GM23338 (cell line): ENCODE measurements at regions not wholly inside any gene's neighbourhood (a gene's known extent, or its start where the extent isn't known, plus 50 kb on each side); places are given as distances from the start of the nearest gene placed in this dataset.

Experiments
- ATAC-seq: fragments of 200-7000 bp; cut with Tn5 transposase; 3 replicates; pipeline ENCODE4 v1.9.1; 2020
- DNase-seq: peaks from one replicate; pipeline ENCODE4 v3.0.0-alpha.2; 2015; ENCODE audit warnings: low spot score
- H2AFZ ChIP-seq: fragments of 200-600 bp; sonication (generic); 2 replicates; pipeline ENCODE4 v1.8.0; 2016; ENCODE audit warnings: antibody characterized with exemption, mild to moderate bottlenecking, moderate library complexity
- H3F3A ChIP-seq: fragments of 200-600 bp; sonication (generic); replicated peaks from 2 replicates; pipeline ENCODE4 v1.8.0; 2017; ENCODE audit warnings: antibody characterized with exemption, mixed run types, low read depth
- H3K27ac ChIP-seq: fragments of 200-600 bp; sonication (generic); 2 replicates; pipeline ENCODE4 v1.6.1; 2016; ENCODE audit warnings: low read depth
- H3K27me3 ChIP-seq: fragments of 200-600 bp; sonication (generic); 2 replicates; pipeline ENCODE4 v1.8.0; 2016; ENCODE audit warnings: mild to moderate bottlenecking, mixed run types, moderate library complexity; ENCODE audit not compliant: insufficient read depth
- H3K36me3 ChIP-seq: fragments of 200-600 bp; sonication (generic); 2 replicates; pipeline ENCODE4 v1.8.0; 2016; ENCODE audit warnings: mild to moderate bottlenecking; ENCODE audit not compliant: insufficient read depth
- H3K4me1 ChIP-seq: fragments of 200-600 bp; sonication (generic); 2 replicates; pipeline ENCODE4 v1.8.0; 2016; ENCODE audit warnings: mild to moderate bottlenecking, moderate library complexity; ENCODE audit not compliant: insufficient read depth
- H3K4me2 ChIP-seq: fragments of 200-600 bp; sonication (generic); 2 replicates; pipeline ENCODE4 v1.7.1; 2017; ENCODE audit warnings: mixed run types
- H3K4me3 ChIP-seq: fragments of 200-600 bp; sonication (generic); 2 replicates; pipeline ENCODE4 v1.6.1; 2016; ENCODE audit warnings: mixed run types
- H3K79me2 ChIP-seq: fragments of 200-600 bp; sonication (generic); replicated peaks from 2 replicates; pipeline ENCODE4 v1.8.0; 2017; ENCODE audit warnings: mild to moderate bottlenecking; ENCODE audit not compliant: insufficient read depth
- H3K9me2 ChIP-seq: fragments of 200-600 bp; sonication (generic); 2 replicates; pipeline ENCODE4 v1.8.0; 2017; ENCODE audit not compliant: insufficient read depth
- H4K20me1 ChIP-seq: fragments of 200-600 bp; sonication (generic); replicated peaks from 2 replicates; pipeline ENCODE4 v1.8.0; 2017; ENCODE audit warnings: mild to moderate bottlenecking; ENCODE audit not compliant: insufficient read depth
- H3K27ac Mint-ChIP-seq: 2 replicates; pipeline ENCODE4 v1.8.0; 2020; ENCODE audit warnings: inconsistent platforms, mild to moderate bottlenecking, moderate library complexity, mixed read lengths
- H3K27me3 Mint-ChIP-seq: 3 replicates; pipeline ENCODE4 v1.8.0; 2022; ENCODE audit warnings: low read depth, mild to moderate bottlenecking, moderate library complexity, mixed read lengths, inconsistent platforms; ENCODE audit not compliant: insufficient read depth, poor library complexity
- H3K36me3 Mint-ChIP-seq: 3 replicates; pipeline ENCODE4 v1.8.0; 2021; ENCODE audit warnings: low read depth, mild to moderate bottlenecking, inconsistent platforms, moderate library complexity, mixed read lengths
- H3K4me1 Mint-ChIP-seq: 3 replicates; pipeline ENCODE4 v1.8.0; 2020; ENCODE audit warnings: mild to moderate bottlenecking, inconsistent platforms, mixed read lengths
- H3K4me3 Mint-ChIP-seq: 3 replicates; pipeline ENCODE4 v1.8.0; 2021; ENCODE audit warnings: moderate library complexity, mild to moderate bottlenecking, inconsistent platforms, mixed read lengths
- H3K9me3 Mint-ChIP-seq: 3 replicates; pipeline ENCODE4 v1.8.0; 2020; ENCODE audit warnings: moderate library complexity, mild to moderate bottlenecking, inconsistent platforms, mixed read lengths
- CREB1 ChIP-seq: fragments of 250-450 bp; sonication (Bioruptor Pico); IDR thresholded peaks from 2 replicates; pipeline ENCODE4 v1.5.0; 2020; ENCODE audit warnings: low read depth, mild to moderate bottlenecking, moderate library complexity
- EZH2 ChIP-seq: fragments of 200-600 bp; sonication (generic); IDR thresholded peaks from one replicate; pipeline ENCODE4 v1.8.0; 2017; ENCODE audit warnings: antibody characterized with exemption, mild to moderate bottlenecking, low read depth; ENCODE audit not compliant: unreplicated experiment
- EZH2phosphoT487 ChIP-seq: fragments of 200-600 bp; sonication (generic); IDR thresholded peaks from one replicate; pipeline ENCODE4 v1.8.1; 2018; ENCODE audit warnings: antibody characterized with exemption; ENCODE audit not compliant: unreplicated experiment
- JUNB ChIP-seq: IDR thresholded peaks from one replicate; pipeline ENCODE4 v1.6.1; 2016; ENCODE audit warnings: antibody characterized with exemption; ENCODE audit not compliant: unreplicated experiment
- NANOG ChIP-seq: IDR thresholded peaks from 2 replicates; pipeline ENCODE4 v1.6.1; 2016; ENCODE audit warnings: antibody characterized with exemption, borderline replicate concordance
- POLR2AphosphoS5 ChIP-seq: IDR thresholded peaks from 2 replicates; pipeline ENCODE4 v1.6.1; 2016; ENCODE audit warnings: antibody characterized with exemption, low read depth
- REST ChIP-seq: IDR thresholded peaks from one replicate; pipeline ENCODE4 v1.6.1; 2018; ENCODE audit warnings: antibody characterized with exemption; ENCODE audit not compliant: unreplicated experiment
- STAT1 ChIP-seq: IDR thresholded peaks from one replicate; pipeline ENCODE4 v1.6.1; 2016; ENCODE audit warnings: antibody characterized with exemption; ENCODE audit not compliant: unreplicated experiment
- ZNF331 ChIP-seq: fragments of 250-450 bp; sonication (Bioruptor Pico); IDR thresholded peaks from 2 replicates; pipeline ENCODE4 v1.5.0; 2020; ENCODE audit warnings: low read depth, mild to moderate bottlenecking, moderate library complexity
- TF ChIP-seq, protein P1 (sequence below): IDR thresholded peaks from 2 replicates; pipeline ENCODE4 v1.6.1; 2016; ENCODE audit warnings: antibody characterized with exemption
- TF ChIP-seq, protein P2 (sequence below), 2 experiments: fragments of 200-600 bp in 1 of 2; sonication (generic) in 1 of 2; conservative IDR thresholded peaks; 2 replicates each; pipeline versions ENCODE4 v1.5.1 to v1.6.1; 2016 to 2017; ENCODE audit warnings: antibody characterized with exemption in 2 of 2, low read depth in 2 of 2, mild to moderate bottlenecking in 2 of 2, moderate library complexity in 1 of 2

DNA sequence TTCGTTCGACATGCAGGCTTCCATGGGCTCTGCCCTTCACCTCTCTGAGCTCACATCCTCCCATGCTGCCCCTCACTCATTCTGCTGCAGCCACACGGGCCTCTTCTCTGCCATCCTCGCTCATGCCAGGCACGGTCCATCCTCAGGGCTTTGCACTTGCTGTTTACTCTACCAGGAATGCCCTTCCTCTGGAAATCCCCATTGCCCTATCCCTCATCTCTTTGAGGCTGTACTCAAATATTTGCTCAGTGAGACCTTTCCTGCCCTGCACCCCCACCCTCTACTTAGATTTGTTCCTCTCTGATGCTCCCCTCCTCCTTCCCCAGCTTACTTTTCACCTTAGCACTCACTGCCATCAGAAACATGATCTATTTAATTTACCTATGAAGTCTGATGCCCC, 107.0 kb upstream of the ZNF716 start:
- H3K27me3 ChIP-seq = no peaks in the 10 kb centered on the region
- H3F3A ChIP-seq = no peaks in the 10 kb centered on the region
- H3K4me3 Mint-ChIP-seq = no peak overlapping the region
- H4K20me1 ChIP-seq = no peaks in the 10 kb centered on the region
- H3K9me3 Mint-ChIP-seq = peaks cover 98% of the 10 kb centered on the region
- DNase-seq (no peak), ATAC-seq (no peak)
- no peak overlapping the region for H3K27ac Mint-ChIP-seq
- TF ChIP-seq REST (no peak), EZH2 (no peak), CREB1 (CRISPR knock-in tag) (no peak), POLR2AphosphoS5 (no peak), JUNB (no peak)
- TF ChIP-seq, protein P1, sequence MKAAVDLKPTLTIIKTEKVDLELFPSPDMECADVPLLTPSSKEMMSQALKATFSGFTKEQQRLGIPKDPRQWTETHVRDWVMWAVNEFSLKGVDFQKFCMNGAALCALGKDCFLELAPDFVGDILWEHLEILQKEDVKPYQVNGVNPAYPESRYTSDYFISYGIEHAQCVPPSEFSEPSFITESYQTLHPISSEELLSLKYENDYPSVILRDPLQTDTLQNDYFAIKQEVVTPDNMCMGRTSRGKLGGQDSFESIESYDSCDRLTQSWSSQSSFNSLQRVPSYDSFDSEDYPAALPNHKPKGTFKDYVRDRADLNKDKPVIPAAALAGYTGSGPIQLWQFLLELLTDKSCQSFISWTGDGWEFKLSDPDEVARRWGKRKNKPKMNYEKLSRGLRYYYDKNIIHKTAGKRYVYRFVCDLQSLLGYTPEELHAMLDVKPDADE = no peak
- TF ChIP-seq, protein P2, sequence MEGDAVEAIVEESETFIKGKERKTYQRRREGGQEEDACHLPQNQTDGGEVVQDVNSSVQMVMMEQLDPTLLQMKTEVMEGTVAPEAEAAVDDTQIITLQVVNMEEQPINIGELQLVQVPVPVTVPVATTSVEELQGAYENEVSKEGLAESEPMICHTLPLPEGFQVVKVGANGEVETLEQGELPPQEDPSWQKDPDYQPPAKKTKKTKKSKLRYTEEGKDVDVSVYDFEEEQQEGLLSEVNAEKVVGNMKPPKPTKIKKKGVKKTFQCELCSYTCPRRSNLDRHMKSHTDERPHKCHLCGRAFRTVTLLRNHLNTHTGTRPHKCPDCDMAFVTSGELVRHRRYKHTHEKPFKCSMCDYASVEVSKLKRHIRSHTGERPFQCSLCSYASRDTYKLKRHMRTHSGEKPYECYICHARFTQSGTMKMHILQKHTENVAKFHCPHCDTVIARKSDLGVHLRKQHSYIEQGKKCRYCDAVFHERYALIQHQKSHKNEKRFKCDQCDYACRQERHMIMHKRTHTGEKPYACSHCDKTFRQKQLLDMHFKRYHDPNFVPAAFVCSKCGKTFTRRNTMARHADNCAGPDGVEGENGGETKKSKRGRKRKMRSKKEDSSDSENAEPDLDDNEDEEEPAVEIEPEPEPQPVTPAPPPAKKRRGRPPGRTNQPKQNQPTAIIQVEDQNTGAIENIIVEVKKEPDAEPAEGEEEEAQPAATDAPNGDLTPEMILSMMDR (conservative IDR thresholded peaks at IDR 0.05; ENCODE audit: low read depth in 2 of 2) = no peak
- no peak overlapping the region for H2AFZ ChIP-seq
- no peak overlapping the region for H3K4me2 ChIP-seq
- peaks cover 13% of the 10 kb centered on the region for H3K27me3 Mint-ChIP-seq
- H3K36me3 Mint-ChIP-seq = peaks cover 49% of the 10 kb centered on the region
- no peaks in the 10 kb centered on the region for H3K79me2 ChIP-seq
- H3K4me3 ChIP-seq = no peak overlapping the region
- no peaks in the 10 kb centered on the region for H3K4me1 Mint-ChIP-seq
- H3K27ac ChIP-seq = no peak overlapping the region
- no peaks in the 10 kb centered on the region for H3K9me2 ChIP-seq
- H3K4me1 ChIP-seq = no peaks in the 10 kb centered on the region
- H3K36me3 ChIP-seq = no peaks in the 10 kb centered on the region

- no peak overlapping the region for H2AFZ ChIP-seq
- no peak overlapping the region for H3K27ac ChIP-seq
- no peaks in the 10 kb centered on the region for H3K4me1 ChIP-seq
- H3K4me3 ChIP-seq = no peak overlapping the region
- ATAC-seq (no peak), DNase-seq (no peak)
- no peak overlapping the region for H3K4me2 ChIP-seq
- H3K27me3 Mint-ChIP-seq = peaks cover 11% of the 10 kb centered on the region
- H3K36me3 Mint-ChIP-seq = peaks cover 41% of the 10 kb centered on the region
- H4K20me1 ChIP-seq = no peaks in the 10 kb centered on the region
- H3K9me3 Mint-ChIP-seq = peaks cover 98% of the 10 kb centered on the region
- H3K4me1 Mint-ChIP-seq = no peaks in the 10 kb centered on the region
- H3K27ac Mint-ChIP-seq = no peak overlapping the region
- TF ChIP-seq, protein P1 = no peak
- TF ChIP-seq REST = no peak
- no peak for TF ChIP-seq CREB1 (CRISPR knock-in tag)
- TF ChIP-seq EZH2 = no peak
- TF ChIP-seq STAT1 = no peak
- no peak for TF ChIP-seq EZH2phosphoT487
- TF ChIP-seq ZNF331 (CRISPR knock-in tag) = no peak
- no peak for TF ChIP-seq NANOG
- no peak for TF ChIP-seq POLR2AphosphoS5
- no peak for TF ChIP-seq JUNB
- H3K36me3 ChIP-seq = no peaks in the 10 kb centered on the region
- H3K79me2 ChIP-seq = no peaks in the 10 kb centered on the region
- no peaks in the 10 kb centered on the region for H3F3A ChIP-seq
- H3K9me2 ChIP-seq = no peaks in the 10 kb centered on the region
- no peaks in the 10 kb centered on the region for H3K27me3 ChIP-seq
- no peak overlapping the region for H3K4me3 Mint-ChIP-seq
These were observed 105.9 kb upstream of the ZNF716 start for GRCh38 chr7:57343901-57344622.
